ENCODE measurements at regions not wholly inside any gene's neighbourhood (a gene's known extent, or its start where the extent isn't known, plus 50 kb on each side); places are given as distances from the start of the nearest gene placed in this dataset.

DNA sequence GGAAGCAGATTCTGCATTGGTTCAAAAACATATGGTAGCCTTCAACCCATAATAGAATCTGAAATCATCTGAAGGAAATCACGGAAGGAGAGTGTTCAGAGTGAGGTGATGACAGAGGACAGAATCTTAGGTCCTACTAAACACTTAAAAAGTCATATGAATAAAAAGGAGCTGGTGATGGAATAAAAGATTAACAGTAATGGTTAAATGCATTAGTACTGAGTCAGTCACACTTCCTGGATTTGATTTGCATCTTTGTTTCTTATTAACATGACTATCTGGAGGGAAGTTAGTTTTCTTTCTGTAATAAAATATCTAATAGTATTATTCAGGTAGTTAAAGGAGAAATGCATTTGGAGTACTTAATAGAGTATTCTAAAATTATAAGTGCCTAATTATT is 296.3 kb upstream of the ATXN7L3B start:
- TF ChIP-seq, protein P1, sequence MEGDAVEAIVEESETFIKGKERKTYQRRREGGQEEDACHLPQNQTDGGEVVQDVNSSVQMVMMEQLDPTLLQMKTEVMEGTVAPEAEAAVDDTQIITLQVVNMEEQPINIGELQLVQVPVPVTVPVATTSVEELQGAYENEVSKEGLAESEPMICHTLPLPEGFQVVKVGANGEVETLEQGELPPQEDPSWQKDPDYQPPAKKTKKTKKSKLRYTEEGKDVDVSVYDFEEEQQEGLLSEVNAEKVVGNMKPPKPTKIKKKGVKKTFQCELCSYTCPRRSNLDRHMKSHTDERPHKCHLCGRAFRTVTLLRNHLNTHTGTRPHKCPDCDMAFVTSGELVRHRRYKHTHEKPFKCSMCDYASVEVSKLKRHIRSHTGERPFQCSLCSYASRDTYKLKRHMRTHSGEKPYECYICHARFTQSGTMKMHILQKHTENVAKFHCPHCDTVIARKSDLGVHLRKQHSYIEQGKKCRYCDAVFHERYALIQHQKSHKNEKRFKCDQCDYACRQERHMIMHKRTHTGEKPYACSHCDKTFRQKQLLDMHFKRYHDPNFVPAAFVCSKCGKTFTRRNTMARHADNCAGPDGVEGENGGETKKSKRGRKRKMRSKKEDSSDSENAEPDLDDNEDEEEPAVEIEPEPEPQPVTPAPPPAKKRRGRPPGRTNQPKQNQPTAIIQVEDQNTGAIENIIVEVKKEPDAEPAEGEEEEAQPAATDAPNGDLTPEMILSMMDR (IDR thresholded peaks at IDR 0.05) = no peak
- TF ChIP-seq ZFX (IDR thresholded peaks at IDR 0.05; ENCODE audit: borderline replicate concordance) = no peak
